A549 (cell line): ENCODE measurements at regions not wholly inside any gene's neighbourhood (a gene's known extent, or its start where the extent isn't known, plus 50 kb on each side); places are given as distances from the start of the nearest gene placed in this dataset.

Source experiments
- ATAC-seq, 2 experiments: fragments of 200-7000 bp in 1 of 2; fragments of >200 bp in 1 of 2; cut with Nextera tagmentation in 1 of 2; cut with Tn5 transposase in 1 of 2; 3 replicates each; pipeline versions ENCODE4 v1.8.0 to v1.9.1; 2018 to 2020; ENCODE audit warnings: mild to moderate bottlenecking in 1 of 2, moderate library complexity in 1 of 2
- CTCF ChIA-PET: fragments of 300-600 bp; sonication (Branson Sonifier 250); formaldehyde crosslinking; extraction: SDS; loops from one replicate; lab custom pipeline; 2021; ENCODE audit warnings: antibody characterized with exemption, inconsistent platforms; lab: Yijun Ruan, JAX
- POLR2A ChIA-PET: fragments of 350-600 bp; formaldehyde crosslinking; extraction: SDS; loops from one replicate; lab custom pipeline; 2021; ENCODE audit warnings: antibody characterized with exemption, inconsistent platforms; lab: Yijun Ruan, JAX
- DNase-seq, 2 experiments: peaks; one replicate each; pipeline versions ENCODE4 v3.0.0 to v3.0.0-alpha.2; 2011 to 2016; ENCODE audit warnings: low read depth in 1 of 2, low spot score in 1 of 2
- FAIRE-seq: peaks from 2 replicates; lab custom pipeline; 2011; peaks lifted over from hg19 to GRCh38; lab: Jason Lieb, UNC
- H3K27ac ChIP-seq, 2 experiments: fragments of >200 bp; sonication (Bioruptor Twin); formaldehyde crosslinking; 3 replicates each; pipeline ENCODE4 v1.5.1; 2016 to 2017
- H3K4me1 ChIP-seq: fragments of >200 bp; sonication (Bioruptor Twin); formaldehyde crosslinking; 3 replicates; pipeline ENCODE4 v1.6.1; 2016
- H3K4me2 ChIP-seq: fragments of >200 bp; sonication (Bioruptor Twin); formaldehyde crosslinking; 3 replicates; pipeline ENCODE4 v1.6.1; 2016
- H3K4me3 ChIP-seq: fragments of >200 bp; sonication (Bioruptor Twin); formaldehyde crosslinking; 3 replicates; pipeline ENCODE4 v1.5.1; 2016
- H3K9me3 ChIP-seq: fragments of >200 bp; sonication (Bioruptor Twin); formaldehyde crosslinking; 3 replicates; pipeline ENCODE4 v1.6.1; 2016
- BHLHE40 ChIP-seq: IDR thresholded peaks from 2 replicates; pipeline ENCODE4 v1.6.1; 2012; ENCODE audit warnings: low read depth, low read length, inconsistent platforms
- CHD4 ChIP-seq: fragments of 200-600 bp; sonication (generic); IDR thresholded peaks from 2 replicates; pipeline ENCODE4 v1.6.1; 2016; ENCODE audit warnings: antibody characterized with exemption, mild to moderate bottlenecking, borderline replicate concordance
- CTCF ChIP-seq: fragments of >200 bp; sonication (Bioruptor Twin); formaldehyde crosslinking; IDR thresholded peaks from 3 replicates; pipeline ENCODE4 v1.5.1; 2016
- EP300 ChIP-seq, 2 experiments: fragments of >200 bp; sonication (Bioruptor Twin); formaldehyde crosslinking; IDR thresholded peaks; 2 replicates in 1 of 2; 3 replicates in 1 of 2; pipeline ENCODE4 v1.6.1; 2016 to 2017
- FOSB ChIP-seq: fragments of 250-450 bp; sonication (Bioruptor Pico); IDR thresholded peaks from 2 replicates; pipeline ENCODE4 v1.5.0; 2020; ENCODE audit warnings: mild to moderate bottlenecking, moderate library complexity
- FOSL2 ChIP-seq, 2 experiments: fragments of 450-650 bp in 1 of 2; fragments of >200 bp in 1 of 2; sonication (Bioruptor Twin) in 1 of 2; formaldehyde crosslinking; IDR thresholded peaks; 2 replicates each; pipeline versions ENCODE4 v1.5.0 to v1.6.1; 2016 to 2020; ENCODE audit warnings: mild to moderate bottlenecking in 1 of 2, moderate library complexity in 1 of 2
- HDAC2 ChIP-seq: fragments of 200-600 bp; sonication (generic); IDR thresholded peaks from 2 replicates; pipeline ENCODE4 v1.6.1; 2016
- HOXB13 ChIP-seq: fragments of 250-450 bp; sonication (Bioruptor Pico); IDR thresholded peaks from 2 replicates; pipeline ENCODE4 v1.5.0; 2020; ENCODE audit warnings: low read depth, mild to moderate bottlenecking, moderate library complexity
- KDM5A ChIP-seq: fragments of 200-600 bp; sonication (generic); IDR thresholded peaks from 2 replicates; pipeline ENCODE4 v1.6.1; 2016; ENCODE audit warnings: antibody characterized with exemption, mild to moderate bottlenecking
- PBX3 ChIP-seq: IDR thresholded peaks from 2 replicates; pipeline ENCODE4 v1.6.1; 2012
- PHF8 ChIP-seq: fragments of 200-600 bp; sonication (generic); IDR thresholded peaks from 2 replicates; pipeline ENCODE4 v1.6.1; 2016; ENCODE audit warnings: low read depth, mild to moderate bottlenecking, antibody characterized with exemption, moderate library complexity, borderline replicate concordance
- POLR2A ChIP-seq: IDR thresholded peaks from 2 replicates; pipeline ENCODE4 v1.6.1; 2012; ENCODE audit warnings: mild to moderate bottlenecking, low read length
- RARB ChIP-seq: fragments of 250-450 bp; sonication (Bioruptor Pico); IDR thresholded peaks from 2 replicates; pipeline ENCODE4 v1.8.0; 2021; ENCODE audit warnings: mild to moderate bottlenecking, moderate library complexity
- RNF2 ChIP-seq: fragments of 200-600 bp; sonication (generic); IDR thresholded peaks from 2 replicates; pipeline ENCODE4 v1.6.1; 2016; ENCODE audit warnings: low read depth, mild to moderate bottlenecking, antibody characterized with exemption, moderate library complexity, borderline replicate concordance
- ZNF302 ChIP-seq: fragments of 250-450 bp; sonication (Bioruptor Pico); IDR thresholded peaks from 2 replicates; pipeline ENCODE4 v1.9.0; 2021; ENCODE audit warnings: inconsistent platforms, mild to moderate bottlenecking, moderate library complexity
- WGBS: methylation state at CpG from one replicate; pipeline ENCODE4 v1.1.6; 2017; ENCODE audit errors: missing lambda C conversion rate; 5-methylcytosine and 5-hydroxymethylcytosine counted together
- TF ChIP-seq, protein P1 (sequence below): IDR thresholded peaks from 2 replicates; pipeline ENCODE4 v1.6.1; 2012; ENCODE audit warnings: low read depth, borderline replicate concordance

- Histone ChIP-seq H3K4me3 (no peak overlapping the region), H3K9me3 (no peaks in the 10 kb centered on the region), H3K4me1 (no peaks in the 10 kb centered on the region), H3K27ac (no peak overlapping the region), H3K4me2 (no peak overlapping the region)
- no peak for ATAC-seq
- TF ChIP-seq POLR2A: no peak
- TF ChIP-seq CHD4: no peak
- WGBS: 89% methylated on average over 5 of the region's 5 CpGs
- CTCF ChIA-PET: no interaction called here
- no peak for FAIRE-seq
- POLR2A ChIA-PET: no interaction called here
- no peak for DNase-seq
Measured at GRCh38 chr6:14364370-14364769, 246.8 kb downstream of the CD83 start.

DNA sequence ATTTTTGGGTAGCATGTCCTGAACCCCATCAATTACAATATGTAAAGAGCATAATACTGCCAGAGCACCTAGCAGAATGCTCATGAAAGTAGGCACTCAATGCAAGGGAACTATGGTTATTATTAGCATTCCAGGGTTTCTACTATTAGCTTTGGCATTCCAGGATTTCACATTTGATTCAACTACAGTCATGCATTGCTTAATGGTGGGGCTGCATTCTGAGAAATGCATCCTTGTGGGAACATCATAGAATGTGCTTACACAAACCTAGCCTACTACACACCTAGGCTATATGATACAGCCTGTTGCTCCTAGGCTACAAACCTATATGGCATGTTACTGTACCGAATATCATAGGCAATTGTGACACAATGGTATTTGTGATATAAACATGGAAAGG lies 247.8 kb downstream of the CD83 start:
- WGBS: 76% methylated on average over 1 of the region's 1 CpG
- TF ChIP-seq POLR2A (no peak), PBX3 (no peak), FOSL2 (IDR thresholded peaks at IDR 0.05) (no peak), FOSL2 (CRISPR knock-in tag; IDR thresholded peaks at IDR 0.05) (no peak), ZNF302 (CRISPR knock-in tag) (no peak), CTCF (no peak), HOXB13 (CRISPR knock-in tag) (no peak), PHF8 (no peak)
- TF ChIP-seq, protein P1, sequence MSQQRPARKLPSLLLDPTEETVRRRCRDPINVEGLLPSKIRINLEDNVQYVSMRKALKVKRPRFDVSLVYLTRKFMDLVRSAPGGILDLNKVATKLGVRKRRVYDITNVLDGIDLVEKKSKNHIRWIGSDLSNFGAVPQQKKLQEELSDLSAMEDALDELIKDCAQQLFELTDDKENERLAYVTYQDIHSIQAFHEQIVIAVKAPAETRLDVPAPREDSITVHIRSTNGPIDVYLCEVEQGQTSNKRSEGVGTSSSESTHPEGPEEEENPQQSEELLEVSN: no peak
- FAIRE-seq (no peak), ATAC-seq (no peak), DNase-seq (no peak)
- Histone ChIP-seq H3K4me1 (no peaks in the 10 kb centered on the region), H3K27ac (no peak overlapping the region), H3K4me3 (no peak overlapping the region), H3K9me3 (no peaks in the 10 kb centered on the region), H3K4me2 (no peak overlapping the region)
- CTCF ChIA-PET: no interaction called here
- POLR2A ChIA-PET: no interaction called here

GRCh38 chr6:14366315-14366714 lies 248.7 kb downstream of the CD83 start:
- H3K4me3 ChIP-seq: no peak overlapping the region
- H3K9me3 ChIP-seq: no peaks in the 10 kb centered on the region
- CTCF ChIA-PET: no interaction called here
- ATAC-seq (no peak), FAIRE-seq (no peak), DNase-seq (no peak)
- H3K4me1 ChIP-seq: no peaks in the 10 kb centered on the region
- TF ChIP-seq HOXB13 (CRISPR knock-in tag) (no peak), RNF2 (no peak), FOSB (CRISPR knock-in tag) (no peak), EP300 (IDR thresholded peaks at IDR 0.05) (no peak), CHD4 (no peak), HDAC2 (no peak), BHLHE40 (no peak), KDM5A (no peak)
- 74% methylated on average over 4 of the region's 4 CpGs for WGBS
- no peak overlapping the region for H3K4me2 ChIP-seq
- POLR2A ChIA-PET: no interaction called here
- H3K27ac ChIP-seq: no peak overlapping the region

GRCh38 chr6:14366872-14367271 lies 249.3 kb downstream of the CD83 start:
- FAIRE-seq (no peak), DNase-seq (no peak), ATAC-seq (no peak)
- no peaks in the 10 kb centered on the region for H3K4me1 ChIP-seq
- no peak overlapping the region for H3K4me2 ChIP-seq
- POLR2A ChIA-PET: no interaction called here
- no peak overlapping the region for H3K4me3 ChIP-seq
- CTCF ChIA-PET: no interaction called here
- H3K9me3 ChIP-seq: no peaks in the 10 kb centered on the region
- TF ChIP-seq RARB (CRISPR knock-in tag) (no peak), BHLHE40 (no peak)
- H3K27ac ChIP-seq: no peak overlapping the region
- WGBS: 59% methylated on average over 4 of the region's 4 CpGs
